Activated CD4-positive, alpha-beta T cell treated with anti-CD3 and anti-CD28 coated beads, Interleukin-10, Interleukin-2, amounts not matched to agents 100 ng/mL and 50 ng/mL, durations not matched to agents 16 hours and 8 hours (primary cell): ENCODE measurements at regions not wholly inside any gene's neighbourhood (a gene's known extent, or its start where the extent isn't known, plus 50 kb on each side); places are given as distances from the start of the nearest gene placed in this dataset.

Experiments used
- DNase-seq: peaks from one replicate; pipeline ENCODE4 v3.0.0-alpha.2; 2020

DNA sequence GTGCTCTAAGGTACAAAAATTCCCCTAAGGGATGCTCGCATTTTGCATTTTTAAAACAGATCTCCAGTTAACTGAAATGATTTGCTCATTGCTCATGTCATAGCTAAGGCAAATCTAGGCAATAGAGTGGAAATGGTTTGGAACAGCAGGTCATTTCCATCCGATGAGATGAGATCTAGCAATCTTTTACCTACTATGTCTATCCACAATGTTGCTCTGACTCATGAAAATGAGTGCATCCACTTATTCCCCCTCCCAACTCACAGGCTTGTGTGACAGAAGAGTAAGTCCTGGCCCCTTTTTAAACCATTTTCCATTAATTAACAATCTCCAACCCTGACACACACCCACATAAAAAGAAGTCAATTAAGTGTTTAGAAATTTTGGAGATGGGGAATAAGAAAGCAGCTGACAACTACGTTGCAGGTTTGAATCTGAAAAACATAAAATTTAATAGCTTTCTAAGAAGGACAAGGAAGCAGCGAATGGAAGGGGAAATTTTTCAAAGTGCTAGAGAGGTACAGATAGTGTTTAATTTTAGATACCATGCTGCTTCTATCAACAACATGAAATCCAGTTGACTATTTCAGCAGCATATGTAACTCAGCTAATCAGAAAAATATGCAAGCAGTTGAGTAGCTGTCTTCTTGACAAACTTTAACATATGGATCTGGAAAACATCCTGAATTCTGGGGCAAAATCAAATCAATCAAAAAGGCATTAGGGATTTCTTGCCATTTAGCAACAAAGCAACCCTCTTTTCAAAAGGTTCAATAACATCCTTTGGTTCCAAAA, 112.0 kb downstream of the TMCO5A start:
- no peak for DNase-seq

DNA sequence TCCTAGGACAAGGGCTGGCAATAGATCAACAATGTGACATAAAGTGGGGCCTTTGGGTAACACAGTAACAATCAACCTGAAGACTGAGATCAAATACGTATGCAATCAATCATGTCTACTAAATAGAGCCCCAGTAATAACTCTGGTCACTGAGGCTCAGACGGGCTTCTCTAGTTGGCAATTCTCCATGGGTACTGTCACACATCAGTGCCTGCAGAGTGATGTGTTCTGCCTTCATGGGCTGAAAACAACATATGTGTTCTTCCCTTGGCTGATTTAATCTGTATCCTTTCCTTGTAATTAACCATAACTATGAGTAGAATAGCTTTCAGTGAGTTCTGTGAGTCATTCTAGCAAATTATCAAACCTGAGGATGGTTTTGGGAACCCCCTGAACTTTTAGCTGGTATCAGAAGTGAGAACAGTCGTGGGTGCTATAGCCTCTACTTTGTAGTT, 113.6 kb downstream of the TMCO5A start:
- peak; percentile 35 for DNase-seq

DNA sequence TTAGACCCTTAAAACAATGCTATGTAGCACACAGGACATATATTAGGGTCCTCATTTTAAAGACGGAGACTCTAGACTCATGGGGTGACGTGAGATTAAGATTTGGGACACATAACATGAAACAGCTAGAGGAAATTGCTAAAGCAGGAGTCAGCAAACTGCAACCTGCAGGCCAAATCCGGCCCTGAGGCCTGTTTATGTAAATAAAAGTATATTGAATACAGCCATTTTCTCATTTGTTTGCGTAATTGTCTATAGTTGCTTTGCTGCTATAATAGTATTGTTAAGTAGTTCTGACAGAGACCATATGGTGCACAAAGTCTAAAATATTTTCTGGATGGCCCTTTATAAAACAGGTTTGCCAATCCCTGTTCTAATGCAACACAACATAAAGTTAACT, 115.5 kb downstream of the TMCO5A start:
- DNase-seq, result no peak

DNA sequence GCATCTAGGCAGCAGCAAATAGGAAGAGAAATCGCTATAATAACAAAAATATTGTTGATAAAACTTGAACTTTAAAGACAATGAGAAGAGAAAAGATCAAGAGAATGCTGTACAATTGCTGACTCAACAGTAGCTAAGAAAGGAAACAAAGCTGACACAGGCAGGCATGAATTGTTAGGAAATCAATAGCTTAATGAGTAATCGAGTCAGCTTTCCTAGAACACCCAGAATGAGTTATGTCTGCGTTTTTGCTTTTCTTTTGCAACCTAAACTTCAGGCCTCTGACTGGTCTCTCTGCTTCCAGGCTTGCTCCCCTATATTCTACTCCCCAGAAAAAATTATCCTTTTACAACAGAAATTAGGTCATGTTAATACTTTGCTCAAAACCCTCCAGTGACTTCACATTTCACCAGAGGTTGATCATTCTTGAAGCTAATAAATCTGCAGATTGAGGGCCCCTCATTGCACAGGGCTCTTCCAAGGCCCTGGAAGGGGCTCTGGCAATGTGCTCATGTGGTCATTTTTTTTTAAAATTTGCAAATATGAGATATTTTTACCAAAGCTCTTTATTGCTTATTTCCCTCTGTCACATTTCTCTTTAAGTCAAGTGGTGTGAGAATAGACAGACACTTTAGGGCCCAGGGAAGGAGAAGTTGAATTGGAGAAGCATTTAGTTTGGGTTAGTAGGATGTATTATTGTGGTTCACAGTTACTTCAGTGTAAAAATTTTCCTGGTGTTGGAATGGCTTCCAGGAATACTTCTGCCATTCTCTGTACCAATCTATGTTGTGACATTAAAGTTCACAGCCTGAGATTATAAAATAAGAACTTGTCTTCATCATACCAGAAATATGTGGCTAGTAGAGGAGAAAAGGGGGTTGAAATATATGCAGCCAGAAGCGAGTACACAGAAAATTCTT, 116.3 kb downstream of the TMCO5A start:
- peak; percentile 55 for DNase-seq

DNA sequence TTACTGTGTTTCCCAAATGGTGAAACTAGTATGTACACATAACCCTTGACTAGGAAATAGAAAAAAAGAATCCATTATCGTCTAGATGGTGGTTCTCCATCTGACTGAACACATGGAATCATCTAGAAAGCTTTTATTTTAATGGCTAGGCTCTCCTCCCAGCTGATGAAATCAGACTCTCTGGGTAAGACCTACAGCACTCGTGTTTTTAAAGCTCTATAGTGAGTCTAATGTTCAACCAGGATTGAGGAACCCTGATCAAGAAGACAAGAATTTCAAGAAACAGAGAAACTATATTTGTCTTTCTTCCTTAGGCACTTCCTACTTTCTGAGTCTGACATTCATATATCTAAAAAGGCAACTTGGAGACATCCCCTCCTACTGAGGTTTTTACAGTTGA, 118.8 kb downstream of the TMCO5A start:
- no peak for DNase-seq

DNA sequence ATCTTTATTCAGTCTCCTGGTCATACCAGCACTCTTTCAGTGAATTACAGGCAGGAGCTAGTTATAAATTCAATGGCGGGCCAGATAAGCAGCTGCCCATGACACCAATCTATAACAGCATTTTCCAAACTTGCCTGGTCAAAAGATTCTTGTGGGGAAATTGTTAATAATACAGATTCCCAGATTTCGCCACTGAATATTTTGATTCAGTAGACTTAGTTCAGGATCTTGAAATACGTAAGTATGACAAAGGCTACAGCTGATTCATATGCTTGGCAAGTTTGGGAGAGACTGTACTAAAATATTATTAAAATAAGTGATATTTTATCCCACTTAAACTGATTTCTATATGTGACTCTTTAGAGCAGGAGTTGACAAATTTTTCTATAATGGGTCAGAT, 119.3 kb downstream of the TMCO5A start:
- no peak for DNase-seq

DNA sequence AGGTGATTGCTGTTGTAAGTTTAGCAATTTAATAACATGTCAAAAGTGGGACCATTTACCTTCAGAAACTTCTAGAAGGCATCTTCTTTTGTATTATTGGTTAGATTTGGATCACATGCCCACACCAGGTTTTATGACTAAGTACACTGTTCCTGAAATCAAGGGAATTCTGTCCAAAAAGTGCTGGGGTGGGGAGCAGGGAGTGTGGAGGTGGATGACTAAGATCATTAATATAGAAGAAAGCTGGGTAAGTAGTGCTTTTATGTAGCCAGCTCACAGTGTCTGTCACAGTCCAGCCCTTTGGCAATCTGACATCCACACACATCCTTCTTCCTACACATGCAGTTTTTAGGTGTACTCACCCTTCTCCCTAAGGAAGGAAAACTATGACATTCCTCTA, 120.0 kb downstream of the TMCO5A start:
- DNase-seq, result no peak

DNA sequence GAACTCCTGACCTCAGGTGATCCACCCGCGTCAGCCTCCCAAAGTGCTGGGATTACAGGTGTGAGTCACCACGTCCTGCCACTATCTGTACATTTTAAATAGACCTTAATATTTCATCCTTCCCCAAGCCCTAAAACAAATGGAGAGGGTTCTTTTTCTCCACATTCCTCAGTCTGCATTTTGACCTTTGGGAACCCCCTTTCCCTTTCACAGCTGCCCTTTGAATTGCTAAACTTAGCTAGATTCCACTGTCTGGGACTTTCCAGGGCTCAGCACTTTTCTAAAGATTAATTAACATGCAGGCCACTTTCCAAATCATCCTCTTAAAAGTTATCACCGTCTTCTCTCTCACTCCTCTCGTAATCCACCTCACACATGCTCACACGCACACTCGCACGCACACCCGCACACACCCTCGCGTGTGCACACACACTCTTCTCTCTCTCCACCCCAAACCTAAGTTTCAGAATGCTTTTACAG, 124.2 kb downstream of the TMCO5A start:
- DNase-seq, result no peak

DNA sequence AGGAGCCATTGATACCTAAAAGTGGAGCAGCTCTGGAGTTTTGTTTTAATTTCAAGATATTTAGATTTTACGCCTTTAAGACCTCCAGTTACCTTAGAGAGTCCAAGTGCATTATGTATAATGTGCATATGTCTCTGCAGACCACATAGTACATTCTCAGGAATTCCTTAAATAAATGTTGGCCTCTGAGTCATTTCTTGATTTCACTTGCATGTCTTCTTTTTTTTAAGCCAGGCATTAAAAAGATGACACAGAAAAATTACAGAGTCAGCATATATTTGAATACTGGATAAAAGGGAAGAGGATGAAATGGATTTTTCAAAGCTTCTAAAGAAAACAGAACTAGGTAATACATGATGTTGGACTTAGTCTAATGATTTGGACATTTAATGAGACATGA, 125.2 kb downstream of the TMCO5A start:
- no peak for DNase-seq

DNA sequence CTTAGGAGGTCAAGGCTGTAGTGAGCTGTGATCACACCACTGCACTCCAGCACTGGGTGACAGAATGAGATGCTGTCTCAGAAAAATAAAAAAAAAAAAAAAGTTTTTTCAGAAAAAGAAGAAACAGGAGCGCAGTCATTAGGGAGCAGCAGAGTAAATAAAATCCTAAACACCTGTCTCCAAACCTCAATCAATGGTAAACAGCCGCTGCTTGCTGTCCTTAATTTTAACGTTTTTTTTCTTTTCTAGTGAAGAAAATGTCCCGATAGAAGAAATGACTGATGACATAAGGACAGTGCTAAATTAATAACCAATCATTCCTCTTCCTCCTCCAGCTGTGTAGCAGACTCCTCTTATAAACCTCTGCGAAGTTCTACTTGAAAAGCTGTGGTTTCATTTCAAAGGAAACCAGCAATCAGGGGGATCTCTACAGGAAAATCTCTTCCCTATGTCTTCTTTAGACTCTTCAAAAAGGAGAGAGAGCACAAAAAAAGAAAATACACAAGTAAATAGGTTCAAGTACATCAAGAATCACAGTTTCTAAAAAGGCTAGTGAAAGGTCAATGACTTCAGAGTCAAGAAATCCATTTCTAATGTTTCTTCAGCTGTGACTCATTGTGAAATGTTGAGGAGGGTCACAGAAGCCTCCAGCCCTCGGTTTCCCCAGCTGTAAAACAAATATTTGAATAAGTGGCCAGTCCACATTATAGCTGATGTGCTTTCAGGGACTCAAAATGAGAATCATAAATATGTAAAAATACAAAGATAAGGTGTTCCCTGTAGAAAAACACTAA, 127.6 kb downstream of the TMCO5A start:
- DNase-seq, result no peak

DNA sequence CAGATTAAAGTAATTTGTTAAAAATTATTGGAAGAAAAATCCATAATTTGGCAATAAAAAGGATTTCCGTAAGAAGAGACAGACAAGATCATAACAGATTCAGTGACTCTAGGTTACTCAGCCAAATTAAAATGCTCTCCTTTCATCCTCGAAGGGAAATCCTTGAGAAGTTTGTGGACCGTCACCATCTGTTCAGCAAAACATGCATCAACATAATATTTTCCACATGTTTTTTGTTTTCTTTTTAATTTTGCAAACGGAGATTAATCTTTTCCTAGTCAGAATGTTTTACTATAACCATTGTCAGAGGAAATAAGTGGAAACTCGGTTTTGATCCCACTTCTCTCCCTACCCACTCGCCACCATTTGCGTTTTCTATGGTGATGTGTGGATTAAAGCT, 128.3 kb downstream of the TMCO5A start:
- no peak for DNase-seq

DNA sequence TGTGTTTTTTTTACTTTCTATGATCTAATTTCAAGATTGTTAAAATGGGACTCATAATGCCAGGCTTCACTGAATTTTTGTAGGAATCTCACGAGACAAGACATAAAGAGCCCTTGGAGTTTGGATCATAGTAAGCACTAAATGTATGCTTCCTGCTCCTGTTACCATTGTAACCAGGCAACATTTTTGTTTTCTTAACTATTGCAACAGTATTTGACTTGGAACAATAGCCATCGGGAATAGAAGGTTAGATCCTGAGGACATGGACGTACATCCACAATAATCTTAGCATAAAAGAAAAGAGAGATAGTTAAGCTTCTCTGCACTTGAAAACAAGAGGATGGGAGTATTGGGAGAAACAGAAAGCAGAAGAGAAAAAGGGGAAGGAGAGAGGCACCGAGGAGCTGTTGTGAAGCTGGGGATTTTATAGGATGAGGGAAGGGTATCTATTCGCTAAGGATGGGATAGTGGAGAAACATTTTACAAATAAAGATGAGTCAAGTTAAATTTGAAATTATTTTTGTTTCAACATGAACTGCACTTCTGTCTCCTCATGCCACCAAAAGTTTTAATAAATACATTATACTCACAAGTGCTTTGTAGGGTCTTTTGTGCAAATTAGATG, 131.4 kb downstream of the TMCO5A start:
- no peak for DNase-seq

DNA sequence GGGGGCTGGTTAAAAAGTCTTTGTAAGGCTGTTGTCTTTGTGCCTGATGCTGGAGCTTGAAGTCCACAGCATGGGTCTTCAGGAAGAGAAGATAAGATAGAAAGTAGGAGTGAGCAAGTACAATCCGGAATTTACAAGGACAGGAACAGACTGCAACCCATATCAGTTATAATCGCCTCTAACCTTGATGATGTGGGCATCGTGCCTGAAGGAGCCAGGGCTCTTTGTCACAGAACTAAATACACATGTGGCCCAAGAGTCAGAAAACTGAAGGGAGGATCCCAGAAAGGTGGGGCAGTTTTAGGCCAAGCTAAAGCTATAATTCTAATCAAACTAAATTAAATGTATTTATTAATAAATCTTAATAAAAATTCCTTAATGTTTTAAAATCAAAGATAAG, 132.2 kb downstream of the TMCO5A start:
- DNase-seq, result no peak

DNA sequence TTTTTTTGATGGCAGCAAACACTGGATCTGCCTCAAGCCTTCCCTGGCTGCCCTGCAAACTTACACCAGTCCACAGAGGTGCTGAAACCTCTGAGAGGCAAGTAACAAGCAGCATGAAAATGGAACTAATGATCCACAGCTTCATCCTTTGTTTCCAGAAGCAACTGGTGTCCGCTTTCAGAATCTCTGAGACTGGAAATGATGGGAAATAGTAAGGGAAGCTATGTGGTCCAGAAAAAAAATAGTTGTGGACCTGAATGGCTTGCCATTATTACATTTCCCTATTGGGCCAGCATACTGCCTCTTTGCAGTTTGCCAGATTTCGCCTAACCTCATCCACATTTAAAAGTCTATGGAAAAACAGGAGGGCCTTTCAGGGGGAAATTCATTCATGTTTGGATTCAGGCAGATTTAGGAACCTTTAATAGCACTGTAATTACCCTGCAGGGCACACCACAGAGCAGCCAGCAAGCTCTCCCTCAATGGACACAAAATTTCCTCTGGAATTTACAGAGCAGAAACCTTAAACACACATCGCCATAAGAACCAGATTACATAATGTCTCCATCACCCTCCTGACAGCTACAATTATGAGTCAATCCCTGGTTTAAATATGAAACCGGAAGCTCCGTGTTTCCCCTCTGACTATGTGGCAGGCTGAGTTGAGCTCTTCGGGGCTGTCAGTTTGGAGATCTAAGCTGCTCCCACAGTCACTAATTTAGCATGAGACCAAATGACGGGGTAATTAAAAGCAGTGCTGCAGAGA, 134.4 kb downstream of the TMCO5A start:
- DNase-seq, result peak; percentile 88

DNA sequence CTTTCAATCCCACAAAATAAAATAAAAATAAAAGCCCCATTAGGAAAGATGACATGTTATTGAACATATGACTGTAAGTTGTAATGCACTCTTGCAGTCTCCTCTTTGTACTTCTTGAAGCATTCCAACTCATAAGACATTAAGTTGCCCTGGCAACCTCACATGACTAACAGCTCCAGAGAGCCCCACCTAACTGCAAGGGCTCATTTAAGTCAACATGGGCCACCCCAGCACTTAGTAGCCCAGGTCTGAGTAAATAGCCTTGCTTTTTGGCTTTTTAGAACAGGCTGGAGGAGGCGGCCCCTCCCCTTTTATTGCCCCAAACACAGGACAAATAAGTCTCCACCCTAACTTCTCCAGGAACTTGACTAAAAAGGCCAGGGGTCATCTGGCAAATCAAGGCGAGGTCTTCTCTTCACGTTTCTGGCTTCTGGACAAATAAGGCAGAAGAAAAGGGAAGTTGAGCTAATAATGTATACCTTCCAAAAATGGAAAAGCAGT, 135.1 kb downstream of the TMCO5A start:
- peak; percentile 24 for DNase-seq

DNA sequence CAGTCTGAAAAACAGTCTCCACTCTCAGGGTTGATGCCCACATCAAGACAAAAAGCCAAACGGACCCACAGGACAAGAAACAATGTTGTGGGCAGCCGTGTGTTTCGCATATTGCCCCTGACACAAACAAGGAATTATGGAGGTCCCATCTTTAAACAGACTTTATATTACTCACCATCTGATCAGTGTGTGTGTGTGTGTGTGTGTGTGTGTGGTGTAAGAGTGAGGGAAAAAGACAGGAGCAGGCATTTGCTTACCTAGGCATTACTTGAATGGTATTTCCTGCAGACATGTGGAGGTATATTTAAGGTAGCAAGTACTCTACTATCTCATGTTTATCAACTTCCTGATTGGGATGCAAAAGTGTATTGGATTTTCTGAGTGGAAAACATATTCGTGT, 136.3 kb downstream of the TMCO5A start:
- no peak for DNase-seq

DNA sequence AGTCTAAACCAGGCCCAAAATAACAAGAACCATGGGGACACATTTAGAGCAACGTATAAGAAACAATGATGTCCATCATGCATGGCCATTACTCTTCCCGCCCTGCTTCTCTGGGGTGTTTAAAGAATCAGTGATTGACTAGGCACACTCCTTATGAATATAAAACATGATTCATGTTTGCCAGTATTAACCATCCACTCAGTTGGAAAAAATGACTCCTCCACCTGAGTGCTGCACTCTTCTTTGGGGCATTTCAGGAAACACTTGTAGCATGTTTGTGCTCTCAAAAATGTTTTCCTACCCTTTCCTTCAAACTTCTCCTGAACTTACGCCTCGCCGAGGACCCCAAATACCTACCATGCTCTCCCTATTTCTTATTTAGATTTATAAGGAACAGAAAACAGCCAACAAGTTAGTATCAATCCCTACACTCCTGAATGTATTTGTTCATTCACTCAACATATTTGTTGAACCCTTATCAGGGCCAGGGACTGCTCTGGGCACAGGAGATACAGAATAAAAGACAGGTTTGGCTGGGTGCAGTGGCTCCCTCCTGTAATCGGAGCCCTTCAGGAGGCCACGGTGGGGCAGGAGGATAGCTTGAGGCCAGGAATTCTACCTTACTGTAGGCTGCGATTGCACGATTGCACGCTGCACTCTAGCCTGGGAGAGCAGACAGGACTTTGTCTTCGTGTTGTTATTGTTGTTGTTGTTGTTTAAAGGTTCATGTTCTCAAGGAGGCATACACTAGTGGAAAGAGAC, 137.0 kb downstream of the TMCO5A start:
- no peak for DNase-seq

DNA sequence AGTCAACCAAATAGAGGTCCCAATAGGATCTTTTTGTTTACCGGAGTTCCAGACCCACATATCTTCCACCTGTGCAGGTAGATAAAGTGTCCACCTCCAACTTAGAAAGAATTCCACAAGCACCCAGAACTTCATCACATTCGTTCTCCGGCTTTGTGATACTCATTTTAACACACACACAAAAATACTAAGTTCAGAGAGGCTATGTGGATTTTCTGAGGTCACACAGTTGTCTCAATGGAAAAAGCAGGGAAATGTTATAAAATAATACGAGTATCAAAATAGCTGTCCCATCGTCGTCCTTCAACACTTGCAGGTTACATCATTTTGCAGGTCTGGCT, 137.5 kb downstream of the TMCO5A start:
- DNase-seq, result no peak

DNA sequence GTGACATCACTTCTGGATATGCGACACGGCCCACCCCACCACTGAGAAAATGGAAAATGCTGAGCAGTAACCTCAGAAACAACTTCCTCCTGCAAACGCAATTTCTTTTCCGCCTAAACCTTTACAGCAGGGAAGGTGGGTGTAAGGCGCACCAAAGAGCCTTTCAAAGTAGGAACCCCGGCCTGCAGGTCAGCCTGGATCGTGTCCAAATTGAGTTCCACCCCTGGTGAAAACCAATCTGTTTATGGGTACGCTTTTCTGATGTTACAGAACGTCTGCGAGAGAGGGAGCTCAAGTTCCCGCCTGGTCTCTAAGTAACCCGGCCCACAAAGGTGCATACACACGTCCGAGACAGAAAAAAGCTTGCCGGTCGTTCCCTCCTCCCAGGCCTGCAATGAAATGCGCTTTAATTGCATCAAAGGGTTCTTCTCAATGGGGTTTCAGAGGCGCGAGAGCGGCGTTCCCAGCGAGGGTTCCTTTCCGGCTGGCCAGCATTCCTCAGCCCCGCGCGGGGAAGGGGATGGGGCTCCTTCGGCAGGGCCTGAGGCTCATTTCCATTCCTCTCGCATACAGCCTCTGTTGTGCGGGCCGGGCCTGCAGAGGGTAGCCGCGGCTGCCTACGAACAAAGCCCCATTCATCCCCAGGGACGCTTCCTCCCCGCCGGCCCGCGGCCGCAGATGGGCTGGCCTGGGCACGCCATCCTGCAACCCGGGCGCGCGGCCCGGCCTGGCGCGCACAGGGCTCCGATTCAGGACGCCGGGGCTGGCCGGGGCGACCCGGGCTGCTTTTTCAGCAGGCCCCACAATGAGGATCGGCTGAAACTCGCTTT, 138.1 kb downstream of the TMCO5A start:
- peak; percentile 61 for DNase-seq
